C4-2B (cell line): ENCODE measurements at regions not wholly inside any gene's neighbourhood (a gene's known extent, or its start where the extent isn't known, plus 50 kb on each side); places are given as distances from the start of the nearest gene placed in this dataset.

Experiments used
- ZFX ChIP-seq: fragments of 450-650 bp; IDR thresholded peaks from 2 replicates; pipeline ENCODE4 v1.6.1; 2017
- TF ChIP-seq, protein P1 (sequence below): fragments of 450-650 bp; conservative IDR thresholded peaks from 2 replicates; pipeline ENCODE4 v1.5.1; 2017; ENCODE audit warnings: mild to moderate bottlenecking

DNA sequence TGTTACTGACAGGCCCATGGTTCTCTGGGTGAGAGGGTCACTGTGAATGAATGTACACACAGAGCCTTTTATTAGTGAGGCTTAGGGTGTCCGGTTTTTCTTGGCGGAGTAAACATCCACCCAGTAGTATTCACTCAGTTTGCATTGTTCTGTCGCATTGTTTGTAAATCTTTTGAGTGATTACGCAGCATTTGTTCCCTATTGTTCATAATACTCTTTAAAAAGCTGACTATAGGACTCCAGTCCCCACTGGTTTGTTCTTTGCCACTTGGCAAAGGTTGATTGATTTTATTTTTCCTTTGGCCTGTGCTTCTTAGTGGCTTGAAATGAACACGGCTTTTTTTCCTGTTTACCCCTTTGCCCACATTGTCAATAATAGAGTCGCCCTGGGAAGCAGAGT is 130.1 kb upstream of the ESR1 start:
- TF ChIP-seq, protein P1, sequence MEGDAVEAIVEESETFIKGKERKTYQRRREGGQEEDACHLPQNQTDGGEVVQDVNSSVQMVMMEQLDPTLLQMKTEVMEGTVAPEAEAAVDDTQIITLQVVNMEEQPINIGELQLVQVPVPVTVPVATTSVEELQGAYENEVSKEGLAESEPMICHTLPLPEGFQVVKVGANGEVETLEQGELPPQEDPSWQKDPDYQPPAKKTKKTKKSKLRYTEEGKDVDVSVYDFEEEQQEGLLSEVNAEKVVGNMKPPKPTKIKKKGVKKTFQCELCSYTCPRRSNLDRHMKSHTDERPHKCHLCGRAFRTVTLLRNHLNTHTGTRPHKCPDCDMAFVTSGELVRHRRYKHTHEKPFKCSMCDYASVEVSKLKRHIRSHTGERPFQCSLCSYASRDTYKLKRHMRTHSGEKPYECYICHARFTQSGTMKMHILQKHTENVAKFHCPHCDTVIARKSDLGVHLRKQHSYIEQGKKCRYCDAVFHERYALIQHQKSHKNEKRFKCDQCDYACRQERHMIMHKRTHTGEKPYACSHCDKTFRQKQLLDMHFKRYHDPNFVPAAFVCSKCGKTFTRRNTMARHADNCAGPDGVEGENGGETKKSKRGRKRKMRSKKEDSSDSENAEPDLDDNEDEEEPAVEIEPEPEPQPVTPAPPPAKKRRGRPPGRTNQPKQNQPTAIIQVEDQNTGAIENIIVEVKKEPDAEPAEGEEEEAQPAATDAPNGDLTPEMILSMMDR, result no peak
- TF ChIP-seq ZFX, result no peak
